ENCODE measurements at regions not wholly inside any gene's neighbourhood (a gene's known extent, or its start where the extent isn't known, plus 50 kb on each side); places are given as distances from the start of the nearest gene placed in this dataset.
"Not testable (repeated sequence)": the region's sequence is repeated elsewhere in the genome, so short reads cannot be mapped to it uniquely, and the experiment has no call there.

DNA sequence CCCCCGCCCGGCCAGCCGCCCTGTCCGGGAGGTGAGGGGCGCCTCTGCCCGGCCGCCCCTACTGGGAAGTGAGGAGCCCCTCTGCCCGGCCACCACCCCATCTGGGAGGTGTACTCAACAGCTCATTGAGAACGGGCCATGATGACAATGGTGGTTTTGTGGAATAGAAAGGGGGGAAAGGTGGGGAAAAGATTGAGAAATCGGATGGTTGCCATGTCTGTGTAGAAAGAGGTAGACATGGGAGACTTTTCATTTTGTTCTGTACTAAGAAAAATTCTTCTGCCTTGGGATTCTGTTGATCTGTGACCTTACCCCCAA lies 215.8 kb downstream of the BCAS1 start:
- TF ChIP-seq, protein P1, sequence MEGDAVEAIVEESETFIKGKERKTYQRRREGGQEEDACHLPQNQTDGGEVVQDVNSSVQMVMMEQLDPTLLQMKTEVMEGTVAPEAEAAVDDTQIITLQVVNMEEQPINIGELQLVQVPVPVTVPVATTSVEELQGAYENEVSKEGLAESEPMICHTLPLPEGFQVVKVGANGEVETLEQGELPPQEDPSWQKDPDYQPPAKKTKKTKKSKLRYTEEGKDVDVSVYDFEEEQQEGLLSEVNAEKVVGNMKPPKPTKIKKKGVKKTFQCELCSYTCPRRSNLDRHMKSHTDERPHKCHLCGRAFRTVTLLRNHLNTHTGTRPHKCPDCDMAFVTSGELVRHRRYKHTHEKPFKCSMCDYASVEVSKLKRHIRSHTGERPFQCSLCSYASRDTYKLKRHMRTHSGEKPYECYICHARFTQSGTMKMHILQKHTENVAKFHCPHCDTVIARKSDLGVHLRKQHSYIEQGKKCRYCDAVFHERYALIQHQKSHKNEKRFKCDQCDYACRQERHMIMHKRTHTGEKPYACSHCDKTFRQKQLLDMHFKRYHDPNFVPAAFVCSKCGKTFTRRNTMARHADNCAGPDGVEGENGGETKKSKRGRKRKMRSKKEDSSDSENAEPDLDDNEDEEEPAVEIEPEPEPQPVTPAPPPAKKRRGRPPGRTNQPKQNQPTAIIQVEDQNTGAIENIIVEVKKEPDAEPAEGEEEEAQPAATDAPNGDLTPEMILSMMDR (IDR thresholded peaks at IDR 0.05 in 8 of 11, conservative IDR thresholded peaks at IDR 0.05 in 3 of 11) = not testable (repeated sequence)
- not testable (repeated sequence) for TF ChIP-seq POLR2AphosphoS5, POLR2A (IDR thresholded peaks at IDR 0.05)

All from spleen (tissue), 7 donors.